Thymus (tissue), 11 donors: ENCODE measurements at regions not wholly inside any gene's neighbourhood (a gene's known extent, or its start where the extent isn't known, plus 50 kb on each side); places are given as distances from the start of the nearest gene placed in this dataset.
"Not testable (repeated sequence)": the region's sequence is repeated elsewhere in the genome, so short reads cannot be mapped to it uniquely, and the experiment has no call there.

Experiments
- DNase-seq, 9 donors: peaks; one replicate each; pipeline ENCODE4 v3.0.0-alpha.2; 2013; ENCODE audit warnings: low spot score in 9 of 9, low read depth in 6 of 9, missing footprints in 1 of 9
- H3K27ac ChIP-seq, 2 donors: one replicate each; pipeline ENCODE4 v1.5.1; 2013; ENCODE audit warnings: control low read depth in 1 of 2, low read depth in 1 of 2, low read length in 1 of 2, mild to moderate bottlenecking in 1 of 2, moderate library complexity in 1 of 2
- H3K27me3 ChIP-seq, 2 donors: one replicate each; pipeline ENCODE4 v1.5.1; 2013; ENCODE audit warnings: low read length in 1 of 2; ENCODE audit not compliant: control insufficient read depth in 2 of 2, insufficient read depth in 1 of 2
- H3K36me3 ChIP-seq, 2 donors: one replicate each; pipeline ENCODE4 v1.5.1; 2013; ENCODE audit warnings: low read length in 1 of 2, mild to moderate bottlenecking in 1 of 2, moderate library complexity in 1 of 2; ENCODE audit not compliant: control insufficient read depth in 2 of 2, insufficient read depth in 2 of 2
- H3K4me1 ChIP-seq, 2 donors: one replicate each; pipeline ENCODE4 v1.5.1; 2013; ENCODE audit warnings: low read length in 2 of 2; ENCODE audit not compliant: control insufficient read depth in 2 of 2, insufficient read depth in 2 of 2
- H3K4me3 ChIP-seq, 2 donors: one replicate each; pipeline ENCODE4 v1.5.1; 2013; ENCODE audit warnings: low read length in 2 of 2, control low read depth in 1 of 2, mild to moderate bottlenecking in 1 of 2
- H3K9me3 ChIP-seq, 2 donors: one replicate each; pipeline ENCODE4 v1.5.1; 2013; ENCODE audit warnings: low read length in 1 of 2, mild to moderate bottlenecking in 1 of 2; ENCODE audit not compliant: control insufficient read depth in 2 of 2, insufficient read depth in 1 of 2
- WGBS: extraction: QIAGEN DNeasy Blood & Tissue Kit; methylation state at CpG from one replicate; pipeline ENCODE4 v1.1.7; 2013; 5-methylcytosine and 5-hydroxymethylcytosine counted together
- donor health status: healthy.

GRCh38 chr5:91315701-91316100 lies 67.4 kb downstream of the ARRDC3 start:
- H3K27ac ChIP-seq = no peak overlapping the region
- no peaks in the 10 kb centered on the region for H3K9me3 ChIP-seq
- DNase-seq = no peak
- H3K4me3 ChIP-seq = no peak overlapping the region
- H3K27me3 ChIP-seq = no peaks in the 10 kb centered on the region
- 93% methylated on average over 4 of the region's 4 CpGs for WGBS
- H3K36me3 ChIP-seq = no peaks in the 10 kb centered on the region
- H3K4me1 ChIP-seq = peaks cover 14 to 39% of the 10 kb centered on the region in 2 donors

GRCh38 chr5:91313757-91314673 lies 69.1 kb downstream of the ARRDC3 start:
- Histone ChIP-seq H3K4me1 (peaks cover 14 to 41% of the 10 kb centered on the region in 2 donors), H3K27ac (peak overlapping the region; percentile 53 to 70), H3K9me3 (no peaks in the 10 kb centered on the region), H3K36me3 (no peaks in the 10 kb centered on the region), H3K4me3 (no peak overlapping the region), H3K27me3 (no peaks in the 10 kb centered on the region)
- peak; percentile 53 to 92 (median 79) for DNase-seq
- 33% methylated on average over 9 of the region's 9 CpGs for WGBS

GRCh38 chr5:91312698-91313097 lies 70.4 kb downstream of the ARRDC3 start:
- no peaks in the 10 kb centered on the region for H3K9me3 ChIP-seq
- no peak overlapping the region for H3K4me3 ChIP-seq
- 97% methylated on average over 1 of the region's 1 CpG for WGBS
- H3K36me3 ChIP-seq = no peaks in the 10 kb centered on the region
- H3K27me3 ChIP-seq = no peaks in the 10 kb centered on the region
- H3K4me1 ChIP-seq = peaks cover 14 to 37% of the 10 kb centered on the region in 2 donors
- H3K27ac ChIP-seq = no peak overlapping the region
- no peak for DNase-seq

- peak in 8 of 9 donors; percentile 36 to 87 (median 62) for DNase-seq
- H3K9me3 ChIP-seq = no peaks in the 10 kb centered on the region
- peaks cover 14 to 37% of the 10 kb centered on the region in 2 donors for H3K4me1 ChIP-seq
- WGBS = 14% methylated on average over 11 of the region's 11 CpGs
- H3K4me3 ChIP-seq = no peak overlapping the region
- no peaks in the 10 kb centered on the region for H3K36me3 ChIP-seq
- H3K27ac ChIP-seq = peak overlapping the region; percentile 39 to 56
- no peaks in the 10 kb centered on the region for H3K27me3 ChIP-seq
Observed at GRCh38 chr5:91311697-91312501, 71.2 kb downstream of the ARRDC3 start.

GRCh38 chr5:91311168-91311696 lies 71.9 kb downstream of the ARRDC3 start:
- no peaks in the 10 kb centered on the region for H3K27me3 ChIP-seq
- H3K9me3 ChIP-seq = no peaks in the 10 kb centered on the region
- H3K27ac ChIP-seq = peak overlapping the region; percentile 39 to 78
- no peak overlapping the region for H3K4me3 ChIP-seq
- 68% methylated on average over 5 of the region's 5 CpGs for WGBS
- H3K4me1 ChIP-seq = peaks cover 14 to 37% of the 10 kb centered on the region in 2 donors
- no peaks in the 10 kb centered on the region for H3K36me3 ChIP-seq
- peak in 2 of 9 donors; percentile 8 to 38 for DNase-seq

GRCh38 chr5:91308157-91308556 lies 75.0 kb downstream of the ARRDC3 start:
- H3K36me3 ChIP-seq, DNase-seq, H3K9me3 ChIP-seq, H3K27ac ChIP-seq, H3K27me3 ChIP-seq, H3K4me3 ChIP-seq: not testable (repeated sequence)
- H3K4me1 ChIP-seq = peaks cover 9 to 21% of the 10 kb centered on the region in 2 donors
- WGBS = 97% methylated on average over 5 of the region's 5 CpGs

- H3K36me3 ChIP-seq = no peaks in the 10 kb centered on the region
- 93% methylated on average over 4 of the region's 4 CpGs for WGBS
- H3K4me1 ChIP-seq = peaks cover 7 to 14% of the 10 kb centered on the region in 2 donors
- H3K27ac ChIP-seq = no peak overlapping the region
- H3K9me3 ChIP-seq = no peaks in the 10 kb centered on the region
- DNase-seq = no peak
- H3K4me3 ChIP-seq = no peak overlapping the region
- no peaks in the 10 kb centered on the region for H3K27me3 ChIP-seq
Observed at GRCh38 chr5:91307048-91307447, 76.1 kb downstream of the ARRDC3 start.

GRCh38 chr5:91306497-91306896 lies 76.6 kb downstream of the ARRDC3 start:
- no peak for DNase-seq
- H3K4me3 ChIP-seq = no peak overlapping the region
- no peaks in the 10 kb centered on the region for H3K9me3 ChIP-seq
- peaks cover 4 to 9% of the 10 kb centered on the region in 2 donors for H3K4me1 ChIP-seq
- no peak overlapping the region for H3K27ac ChIP-seq
- H3K36me3 ChIP-seq = no peaks in the 10 kb centered on the region
- no peaks in the 10 kb centered on the region for H3K27me3 ChIP-seq
- WGBS = 95% methylated on average over 3 of the region's 3 CpGs

- no peaks in the 10 kb centered on the region for H3K27me3 ChIP-seq
- no peak for DNase-seq
- H3K9me3 ChIP-seq = no peaks in the 10 kb centered on the region
- H3K27ac ChIP-seq = no peak overlapping the region
- H3K36me3 ChIP-seq = no peaks in the 10 kb centered on the region
- no peak overlapping the region for H3K4me3 ChIP-seq
- H3K4me1 ChIP-seq = peaks cover 0 to under 1% of the 10 kb centered on the region in 2 donors
Observed at GRCh38 chr5:91305640-91306039, 77.5 kb downstream of the ARRDC3 start.
